Osteocyte (in vitro differentiated cells): ENCODE measurements at regions not wholly inside any gene's neighbourhood (a gene's known extent, or its start where the extent isn't known, plus 50 kb on each side); places are given as distances from the start of the nearest gene placed in this dataset.

Experiments used
- DNase-seq: peaks from one replicate; pipeline ENCODE4 v3.0.0; 2021; ENCODE audit warnings: mixed read lengths; ENCODE audit not compliant: unreplicated experiment; ENCODE audit errors: extremely low spot score
- H3K27ac Mint-ChIP-seq: one replicate; pipeline ENCODE4 v1.8.0; 2021; ENCODE audit warnings: mild to moderate bottlenecking, mixed read lengths; ENCODE audit not compliant: unreplicated experiment
- H3K27me3 Mint-ChIP-seq: one replicate; pipeline ENCODE4 v1.8.0; 2021; ENCODE audit warnings: mixed read lengths; ENCODE audit not compliant: unreplicated experiment
- H3K36me3 Mint-ChIP-seq: one replicate; pipeline ENCODE4 v1.8.0; 2021; ENCODE audit warnings: mixed read lengths; ENCODE audit not compliant: unreplicated experiment
- H3K4me1 Mint-ChIP-seq: one replicate; pipeline ENCODE4 v1.8.0; 2021; ENCODE audit warnings: mixed read lengths; ENCODE audit not compliant: unreplicated experiment
- H3K4me3 Mint-ChIP-seq: one replicate; pipeline ENCODE4 v1.8.0; 2021; ENCODE audit warnings: mild to moderate bottlenecking, moderate library complexity, mixed read lengths; ENCODE audit not compliant: unreplicated experiment
- H3K9me3 Mint-ChIP-seq: one replicate; pipeline ENCODE4 v1.8.0; 2021; ENCODE audit warnings: mixed read lengths; ENCODE audit not compliant: unreplicated experiment
- TF ChIP-seq, protein P1 (sequence below): fragments of 200-600 bp; sonication (generic); IDR thresholded peaks from 2 replicates; pipeline ENCODE4 v1.5.0; 2021; ENCODE audit warnings: antibody characterized with exemption, mild to moderate bottlenecking, moderate library complexity

DNA sequence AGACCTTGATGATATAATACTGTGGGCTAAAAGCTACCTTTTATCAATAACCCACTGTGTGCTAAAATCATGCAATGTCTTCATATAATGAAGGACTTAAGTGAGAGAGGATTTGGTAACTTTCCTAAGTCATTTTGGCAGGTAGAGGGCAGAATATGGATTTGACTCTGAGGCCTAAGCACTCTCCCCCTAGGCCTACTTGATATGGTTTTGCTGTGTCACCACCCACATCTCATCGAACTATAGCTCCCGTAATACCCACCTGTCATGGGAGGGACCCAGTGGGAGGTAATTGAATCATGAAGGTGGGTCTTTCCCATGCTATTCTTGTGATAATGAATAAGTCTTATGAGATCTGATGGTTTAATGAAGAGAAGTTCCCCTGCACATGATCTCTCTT lies 229.7 kb downstream of the GBA3 start:
- H3K9me3 Mint-ChIP-seq = peaks cover 6% of the 10 kb centered on the region
- no peaks in the 10 kb centered on the region for H3K36me3 Mint-ChIP-seq
- H3K4me1 Mint-ChIP-seq = no peaks in the 10 kb centered on the region
- no peak overlapping the region for H3K27ac Mint-ChIP-seq
- TF ChIP-seq, protein P1, sequence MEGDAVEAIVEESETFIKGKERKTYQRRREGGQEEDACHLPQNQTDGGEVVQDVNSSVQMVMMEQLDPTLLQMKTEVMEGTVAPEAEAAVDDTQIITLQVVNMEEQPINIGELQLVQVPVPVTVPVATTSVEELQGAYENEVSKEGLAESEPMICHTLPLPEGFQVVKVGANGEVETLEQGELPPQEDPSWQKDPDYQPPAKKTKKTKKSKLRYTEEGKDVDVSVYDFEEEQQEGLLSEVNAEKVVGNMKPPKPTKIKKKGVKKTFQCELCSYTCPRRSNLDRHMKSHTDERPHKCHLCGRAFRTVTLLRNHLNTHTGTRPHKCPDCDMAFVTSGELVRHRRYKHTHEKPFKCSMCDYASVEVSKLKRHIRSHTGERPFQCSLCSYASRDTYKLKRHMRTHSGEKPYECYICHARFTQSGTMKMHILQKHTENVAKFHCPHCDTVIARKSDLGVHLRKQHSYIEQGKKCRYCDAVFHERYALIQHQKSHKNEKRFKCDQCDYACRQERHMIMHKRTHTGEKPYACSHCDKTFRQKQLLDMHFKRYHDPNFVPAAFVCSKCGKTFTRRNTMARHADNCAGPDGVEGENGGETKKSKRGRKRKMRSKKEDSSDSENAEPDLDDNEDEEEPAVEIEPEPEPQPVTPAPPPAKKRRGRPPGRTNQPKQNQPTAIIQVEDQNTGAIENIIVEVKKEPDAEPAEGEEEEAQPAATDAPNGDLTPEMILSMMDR = no peak
- peaks cover 3% of the 10 kb centered on the region for H3K27me3 Mint-ChIP-seq
- H3K4me3 Mint-ChIP-seq = no peak overlapping the region
- DNase-seq = no peak

GRCh38 chr4:22921936-22922335 lies 229.2 kb downstream of the GBA3 start:
- DNase-seq = no peak
- H3K4me1 Mint-ChIP-seq = no peaks in the 10 kb centered on the region
- H3K9me3 Mint-ChIP-seq = peaks cover 6% of the 10 kb centered on the region
- peaks cover 6% of the 10 kb centered on the region for H3K27me3 Mint-ChIP-seq
- H3K4me3 Mint-ChIP-seq = no peak overlapping the region
- H3K36me3 Mint-ChIP-seq = no peaks in the 10 kb centered on the region
- TF ChIP-seq, protein P1 = no peak
- H3K27ac Mint-ChIP-seq = no peak overlapping the region

- no peak overlapping the region for H3K27ac Mint-ChIP-seq
- no peak for DNase-seq
- no peak overlapping the region for H3K4me3 Mint-ChIP-seq
- H3K36me3 Mint-ChIP-seq = no peaks in the 10 kb centered on the region
- peaks cover 5% of the 10 kb centered on the region for H3K9me3 Mint-ChIP-seq
- TF ChIP-seq, protein P1 = no peak
- H3K4me1 Mint-ChIP-seq = no peaks in the 10 kb centered on the region
- peaks cover 8% of the 10 kb centered on the region for H3K27me3 Mint-ChIP-seq
Observed at GRCh38 chr4:22911285-22911684, 218.5 kb downstream of the GBA3 start.

DNA sequence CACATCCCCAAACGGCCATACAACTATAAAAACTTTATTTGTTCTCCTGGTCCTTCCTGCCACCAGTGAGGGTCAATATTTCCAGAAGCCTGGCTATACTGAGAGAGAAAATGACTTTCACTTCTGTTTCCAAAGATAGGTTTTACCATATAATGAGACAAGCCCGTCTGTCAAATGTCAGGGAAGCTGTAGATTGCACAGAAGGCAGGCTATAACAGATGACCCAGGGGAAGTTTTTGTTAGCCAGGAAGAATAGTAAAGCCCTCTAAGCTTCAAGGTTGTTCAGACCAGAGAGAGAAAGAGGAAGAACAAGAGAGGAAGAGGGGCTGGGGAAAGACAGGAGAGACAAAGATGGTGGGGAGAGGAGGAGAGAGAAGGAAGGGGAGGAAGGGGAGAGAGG lies 217.5 kb downstream of the GBA3 start:
- Mint-ChIP-seq H3K4me1 (no peaks in the 10 kb centered on the region), H3K27me3 (peaks cover 8% of the 10 kb centered on the region), H3K36me3 (no peaks in the 10 kb centered on the region), H3K27ac (no peak overlapping the region), H3K4me3 (no peak overlapping the region), H3K9me3 (peaks cover 5% of the 10 kb centered on the region)
- no peak for DNase-seq
- TF ChIP-seq, protein P1 = no peak

- Mint-ChIP-seq H3K27me3 (no peaks in the 10 kb centered on the region), H3K27ac (no peak overlapping the region), H3K9me3 (peaks cover 5% of the 10 kb centered on the region), H3K4me1 (peaks cover 5% of the 10 kb centered on the region), H3K4me3 (no peak overlapping the region), H3K36me3 (no peaks in the 10 kb centered on the region)
- TF ChIP-seq, protein P1 = no peak
- no peak for DNase-seq
Observed at GRCh38 chr4:22906045-22906444, 213.3 kb downstream of the GBA3 start.
